HG03025 (cell line): ENCODE measurements at regions not wholly inside any gene's neighbourhood (a gene's known extent, or its start where the extent isn't known, plus 50 kb on each side); places are given as distances from the start of the nearest gene placed in this dataset.

Source experiments
- ATAC-seq: cut with Tn5 transposase; IDR thresholded peaks from one replicate; pipeline ENCODE4 v1.9.1; 2021; ENCODE audit warnings: mild to moderate bottlenecking, moderate library complexity; ENCODE audit not compliant: unreplicated experiment, low FRiP score

GRCh38 chr2:177028296-177028695 lies 184.3 kb upstream of the HNRNPA3 start:
- ATAC-seq: no peak

GRCh38 chr2:177029075-177029474 lies 183.5 kb upstream of the HNRNPA3 start:
- ATAC-seq: no peak

GRCh38 chr2:177029501-177029900 lies 183.1 kb upstream of the HNRNPA3 start:
- ATAC-seq: no peak

GRCh38 chr2:177029901-177030300 lies 182.7 kb upstream of the HNRNPA3 start:
- no peak for ATAC-seq

- no peak for ATAC-seq
Measured at GRCh38 chr2:177030451-177031105, 182.0 kb upstream of the HNRNPA3 start.

GRCh38 chr2:177031438-177032180 lies 181.0 kb upstream of the HNRNPA3 start:
- no peak for ATAC-seq

GRCh38 chr2:177036747-177037146 lies 175.8 kb upstream of the HNRNPA3 start:
- ATAC-seq: no peak

- ATAC-seq: no peak
Measured at GRCh38 chr2:177037569-177037968, 175.0 kb upstream of the HNRNPA3 start.

GRCh38 chr2:177038787-177039484 lies 173.7 kb upstream of the HNRNPA3 start:
- ATAC-seq: no peak

GRCh38 chr2:177042311-177042710 lies 170.3 kb upstream of the HNRNPA3 start:
- ATAC-seq: no peak

- ATAC-seq: no peak
Measured at GRCh38 chr2:177044671-177045070, 167.9 kb upstream of the HNRNPA3 start.

- no peak for ATAC-seq
Measured at GRCh38 chr2:177048981-177049380, 163.6 kb upstream of the HNRNPA3 start.

- ATAC-seq: no peak
Measured at GRCh38 chr2:177051278-177051677, 161.3 kb upstream of the HNRNPA3 start.

- ATAC-seq: no peak
Measured at GRCh38 chr2:177052471-177052870, 160.1 kb upstream of the HNRNPA3 start.

- no peak for ATAC-seq
Measured at GRCh38 chr2:177053038-177053437, 159.6 kb upstream of the HNRNPA3 start.

- no peak for ATAC-seq
Measured at GRCh38 chr2:177053716-177054115, 158.9 kb upstream of the HNRNPA3 start.

- ATAC-seq: no peak
Measured at GRCh38 chr2:177056481-177056929, 156.1 kb upstream of the HNRNPA3 start.

GRCh38 chr2:177058747-177059146 lies 153.8 kb upstream of the HNRNPA3 start:
- ATAC-seq: no peak

GRCh38 chr2:177059293-177059692 lies 153.3 kb upstream of the HNRNPA3 start:
- ATAC-seq: no peak

GRCh38 chr2:177063331-177063730 lies 149.3 kb upstream of the HNRNPA3 start:
- ATAC-seq: no peak

GRCh38 chr2:177064422-177064821 lies 148.2 kb upstream of the HNRNPA3 start:
- no peak for ATAC-seq
